A549 (cell line): ENCODE measurements at regions not wholly inside any gene's neighbourhood (a gene's known extent, or its start where the extent isn't known, plus 50 kb on each side); places are given as distances from the start of the nearest gene placed in this dataset.

Experiments used
- ATAC-seq, 2 experiments: fragments of 200-7000 bp in 1 of 2; fragments of >200 bp in 1 of 2; cut with Nextera tagmentation in 1 of 2; cut with Tn5 transposase in 1 of 2; 3 replicates each; pipeline versions ENCODE4 v1.8.0 to v1.9.1; 2018 to 2020; ENCODE audit warnings: mild to moderate bottlenecking in 1 of 2, moderate library complexity in 1 of 2
- CTCF ChIA-PET: fragments of 300-600 bp; sonication (Branson Sonifier 250); formaldehyde crosslinking; extraction: SDS; loops from one replicate; lab custom pipeline; 2021; ENCODE audit warnings: antibody characterized with exemption, inconsistent platforms; lab: Yijun Ruan, JAX
- POLR2A ChIA-PET: fragments of 350-600 bp; formaldehyde crosslinking; extraction: SDS; loops from one replicate; lab custom pipeline; 2021; ENCODE audit warnings: antibody characterized with exemption, inconsistent platforms; lab: Yijun Ruan, JAX
- DNase-seq, 2 experiments: peaks; one replicate each; pipeline versions ENCODE4 v3.0.0 to v3.0.0-alpha.2; 2011 to 2016; ENCODE audit warnings: low read depth in 1 of 2, low spot score in 1 of 2
- FAIRE-seq: peaks from 2 replicates; lab custom pipeline; 2011; peaks lifted over from hg19 to GRCh38; lab: Jason Lieb, UNC
- H3K27ac ChIP-seq, 2 experiments: fragments of >200 bp; sonication (Bioruptor Twin); formaldehyde crosslinking; 3 replicates each; pipeline ENCODE4 v1.5.1; 2016 to 2017
- H3K4me1 ChIP-seq: fragments of >200 bp; sonication (Bioruptor Twin); formaldehyde crosslinking; 3 replicates; pipeline ENCODE4 v1.6.1; 2016
- H3K4me2 ChIP-seq: fragments of >200 bp; sonication (Bioruptor Twin); formaldehyde crosslinking; 3 replicates; pipeline ENCODE4 v1.6.1; 2016
- H3K4me3 ChIP-seq: fragments of >200 bp; sonication (Bioruptor Twin); formaldehyde crosslinking; 3 replicates; pipeline ENCODE4 v1.5.1; 2016
- H3K9me3 ChIP-seq: fragments of >200 bp; sonication (Bioruptor Twin); formaldehyde crosslinking; 3 replicates; pipeline ENCODE4 v1.6.1; 2016
- BHLHE40 ChIP-seq: IDR thresholded peaks from 2 replicates; pipeline ENCODE4 v1.6.1; 2012; ENCODE audit warnings: low read depth, low read length, inconsistent platforms
- CBX2 ChIP-seq: fragments of 200-600 bp; sonication (generic); IDR thresholded peaks from 2 replicates; pipeline ENCODE4 v1.6.1; 2016; ENCODE audit warnings: low read depth, mild to moderate bottlenecking, borderline replicate concordance
- CHD4 ChIP-seq: fragments of 200-600 bp; sonication (generic); IDR thresholded peaks from 2 replicates; pipeline ENCODE4 v1.6.1; 2016; ENCODE audit warnings: antibody characterized with exemption, mild to moderate bottlenecking, borderline replicate concordance
- E2F6 ChIP-seq: IDR thresholded peaks from 2 replicates; pipeline ENCODE4 v1.6.1; 2012; ENCODE audit warnings: low read depth, borderline replicate concordance
- EHF ChIP-seq: fragments of 250-450 bp; sonication (Bioruptor Pico); IDR thresholded peaks from 2 replicates; pipeline ENCODE4 v1.5.0; 2020; ENCODE audit warnings: mild to moderate bottlenecking
- EHMT2 ChIP-seq: fragments of 200-600 bp; sonication (generic); IDR thresholded peaks from 2 replicates; pipeline ENCODE4 v1.6.1; 2016; ENCODE audit warnings: antibody characterized with exemption, low read depth, mild to moderate bottlenecking, moderate library complexity
- FOSB ChIP-seq: fragments of 250-450 bp; sonication (Bioruptor Pico); IDR thresholded peaks from 2 replicates; pipeline ENCODE4 v1.5.0; 2020; ENCODE audit warnings: mild to moderate bottlenecking, moderate library complexity
- FOXS1 ChIP-seq: fragments of 250-450 bp; sonication (Bioruptor Pico); IDR thresholded peaks from 2 replicates; pipeline ENCODE4 v1.5.0; 2020; ENCODE audit warnings: mild to moderate bottlenecking, moderate library complexity
- GATA3 ChIP-seq: IDR thresholded peaks from 2 replicates; pipeline ENCODE4 v1.6.1; 2012; ENCODE audit warnings: borderline replicate concordance
- HDAC2 ChIP-seq: fragments of 200-600 bp; sonication (generic); IDR thresholded peaks from 2 replicates; pipeline ENCODE4 v1.6.1; 2016
- HOXA7 ChIP-seq: fragments of 250-450 bp; sonication (Bioruptor Pico); IDR thresholded peaks from 2 replicates; pipeline ENCODE4 v1.5.0; 2020; ENCODE audit warnings: mild to moderate bottlenecking, moderate library complexity
- HOXB5 ChIP-seq: fragments of 250-450 bp; sonication (Bioruptor Pico); IDR thresholded peaks from 2 replicates; pipeline ENCODE4 v1.5.0; 2020; ENCODE audit warnings: mild to moderate bottlenecking, moderate library complexity
- JUN ChIP-seq, 2 experiments: fragments of >200 bp; sonication (Bioruptor Twin); formaldehyde crosslinking; IDR thresholded peaks; 2 replicates in 1 of 2; 3 replicates in 1 of 2; pipeline ENCODE4 v1.6.1; 2016 to 2017
- JUNB ChIP-seq: fragments of >200 bp; sonication (Bioruptor Twin); formaldehyde crosslinking; IDR thresholded peaks from 2 replicates; pipeline ENCODE4 v1.6.1; 2016
- MAZ ChIP-seq: fragments of 150-350 bp; IDR thresholded peaks from 2 replicates; pipeline ENCODE4 v1.6.1; 2014; ENCODE audit warnings: antibody characterized with exemption, low read depth, low read length, borderline replicate concordance
- NPAS2 ChIP-seq: fragments of 250-450 bp; sonication (Bioruptor Pico); IDR thresholded peaks from 2 replicates; pipeline ENCODE4 v1.8.0; 2022; ENCODE audit warnings: mild to moderate bottlenecking, moderate library complexity, borderline replicate concordance
- NR3C1 ChIP-seq: fragments of >200 bp; sonication (Bioruptor Twin); formaldehyde crosslinking; IDR thresholded peaks from 3 replicates; pipeline ENCODE4 v1.6.1; 2017
- POLR2AphosphoS2 ChIP-seq: conservative IDR thresholded peaks from 2 replicates; pipeline ENCODE4 v1.6.1; 2012; ENCODE audit warnings: low read length, improper control_type of control experiment, inconsistent platforms
- RCOR1 ChIP-seq: fragments of 150-350 bp; IDR thresholded peaks from 2 replicates; pipeline ENCODE4 v1.6.1; 2014; ENCODE audit warnings: antibody characterized with exemption, low read length, low read depth
- RFX5 ChIP-seq: fragments of 450-650 bp; IDR thresholded peaks from 2 replicates; pipeline ENCODE4 v1.7.1; 2014; ENCODE audit warnings: antibody characterized with exemption, mild to moderate bottlenecking, moderate library complexity
- SMC3 ChIP-seq: fragments of >200 bp; sonication (Bioruptor Twin); formaldehyde crosslinking; IDR thresholded peaks from 3 replicates; pipeline ENCODE4 v1.6.1; 2018; ENCODE audit warnings: inconsistent platforms
- TFCP2L1 ChIP-seq: fragments of 250-450 bp; sonication (Bioruptor Pico); IDR thresholded peaks from 2 replicates; pipeline ENCODE4 v1.5.0; 2021; ENCODE audit warnings: mild to moderate bottlenecking
- TP53 ChIP-seq: fragments of 250-450 bp; sonication (Bioruptor Pico); IDR thresholded peaks from 2 replicates; pipeline ENCODE4 v1.5.0; 2021; ENCODE audit warnings: mild to moderate bottlenecking, moderate library complexity
- ZC3H11A ChIP-seq: fragments of 450-650 bp; IDR thresholded peaks from 2 replicates; pipeline ENCODE4 v1.6.1; 2014; ENCODE audit warnings: antibody characterized with exemption, mild to moderate bottlenecking
- ZFP36 ChIP-seq: fragments of 450-650 bp; IDR thresholded peaks from 2 replicates; pipeline ENCODE4 v1.6.1; 2014; ENCODE audit warnings: borderline replicate concordance; ENCODE audit not compliant: partially characterized antibody
- ZNF302 ChIP-seq: fragments of 250-450 bp; sonication (Bioruptor Pico); IDR thresholded peaks from 2 replicates; pipeline ENCODE4 v1.9.0; 2021; ENCODE audit warnings: inconsistent platforms, mild to moderate bottlenecking, moderate library complexity
- WGBS: methylation state at CpG from one replicate; pipeline ENCODE4 v1.1.6; 2017; ENCODE audit errors: missing lambda C conversion rate; 5-methylcytosine and 5-hydroxymethylcytosine counted together
- TF ChIP-seq, protein P1 (sequence below): fragments of 200-600 bp; sonication (generic); IDR thresholded peaks from 2 replicates; pipeline ENCODE4 v1.6.1; 2016; ENCODE audit warnings: antibody characterized with exemption, mild to moderate bottlenecking, moderate library complexity
- TF ChIP-seq, protein P2 (sequence below): fragments of 250-450 bp; sonication (Bioruptor Pico); IDR thresholded peaks from 2 replicates; pipeline ENCODE4 v1.5.0; 2021; ENCODE audit warnings: mild to moderate bottlenecking, moderate library complexity, borderline replicate concordance
- TF ChIP-seq, protein P3 (sequence below): fragments of 250-450 bp; sonication (Bioruptor Pico); IDR thresholded peaks from 2 replicates; pipeline ENCODE4 v1.5.0; 2020; ENCODE audit warnings: low read depth, mild to moderate bottlenecking, moderate library complexity

- Histone ChIP-seq H3K4me2 (no peak overlapping the region), H3K4me3 (no peak overlapping the region), H3K27ac (no peak overlapping the region), H3K9me3 (no peaks in the 10 kb centered on the region), H3K4me1 (peaks cover 9% of the 10 kb centered on the region; the same call in 2 of the 3 replicates)
- ATAC-seq (no peak), DNase-seq (no peak), FAIRE-seq (peak; percentile 65)
- TF ChIP-seq HOXB5 (CRISPR knock-in tag) (no peak), FOXS1 (CRISPR knock-in tag) (no peak), RCOR1 (no peak), CHD4 (no peak), TP53 (no peak), NPAS2 (CRISPR knock-in tag) (no peak), SMC3 (no peak), EHF (CRISPR knock-in tag) (no peak), JUNB (no peak)
- WGBS: 94% methylated on average over 3 of the region's 3 CpGs
- ChIA-PET POLR2A (no interaction called here), CTCF (no interaction called here)
These were observed 200.2 kb downstream of the CLCN4 start for GRCh38 chrX:10356979-10357378.

DNA sequence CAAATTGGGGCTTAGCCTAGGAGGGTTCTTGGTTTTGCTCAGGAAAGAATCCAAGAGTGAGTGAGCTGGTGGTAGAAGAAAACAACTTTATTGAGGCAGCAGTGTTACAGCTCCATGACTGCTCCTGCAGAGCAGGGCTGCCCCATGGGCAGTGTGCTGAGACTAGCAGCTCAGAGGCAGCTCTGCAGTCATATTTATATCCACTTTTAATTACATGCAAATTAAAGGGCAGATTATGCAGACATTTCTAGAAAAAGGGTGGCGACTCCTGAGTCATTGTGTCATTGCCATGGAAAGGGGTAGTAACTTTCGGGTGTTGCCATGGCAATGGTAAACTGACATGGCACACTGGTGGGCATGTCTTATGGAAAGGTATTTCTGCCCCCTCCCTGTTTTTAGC is 202.2 kb downstream of the CLCN4 start:
- TF ChIP-seq POLR2AphosphoS2 (no peak), ZNF302 (no peak), FOSB (CRISPR knock-in tag) (no peak), ZFP36 (no peak), TFCP2L1 (CRISPR knock-in tag) (no peak), CBX2 (no peak), HDAC2 (no peak), NR3C1 (no peak), JUN (IDR thresholded peaks at IDR 0.05) (no peak), GATA3 (no peak), RFX5 (no peak), E2F6 (no peak), RCOR1 (no peak), HOXB5 (CRISPR knock-in tag) (no peak), SMC3 (no peak), BHLHE40 (no peak)
- TF ChIP-seq, protein P1, sequence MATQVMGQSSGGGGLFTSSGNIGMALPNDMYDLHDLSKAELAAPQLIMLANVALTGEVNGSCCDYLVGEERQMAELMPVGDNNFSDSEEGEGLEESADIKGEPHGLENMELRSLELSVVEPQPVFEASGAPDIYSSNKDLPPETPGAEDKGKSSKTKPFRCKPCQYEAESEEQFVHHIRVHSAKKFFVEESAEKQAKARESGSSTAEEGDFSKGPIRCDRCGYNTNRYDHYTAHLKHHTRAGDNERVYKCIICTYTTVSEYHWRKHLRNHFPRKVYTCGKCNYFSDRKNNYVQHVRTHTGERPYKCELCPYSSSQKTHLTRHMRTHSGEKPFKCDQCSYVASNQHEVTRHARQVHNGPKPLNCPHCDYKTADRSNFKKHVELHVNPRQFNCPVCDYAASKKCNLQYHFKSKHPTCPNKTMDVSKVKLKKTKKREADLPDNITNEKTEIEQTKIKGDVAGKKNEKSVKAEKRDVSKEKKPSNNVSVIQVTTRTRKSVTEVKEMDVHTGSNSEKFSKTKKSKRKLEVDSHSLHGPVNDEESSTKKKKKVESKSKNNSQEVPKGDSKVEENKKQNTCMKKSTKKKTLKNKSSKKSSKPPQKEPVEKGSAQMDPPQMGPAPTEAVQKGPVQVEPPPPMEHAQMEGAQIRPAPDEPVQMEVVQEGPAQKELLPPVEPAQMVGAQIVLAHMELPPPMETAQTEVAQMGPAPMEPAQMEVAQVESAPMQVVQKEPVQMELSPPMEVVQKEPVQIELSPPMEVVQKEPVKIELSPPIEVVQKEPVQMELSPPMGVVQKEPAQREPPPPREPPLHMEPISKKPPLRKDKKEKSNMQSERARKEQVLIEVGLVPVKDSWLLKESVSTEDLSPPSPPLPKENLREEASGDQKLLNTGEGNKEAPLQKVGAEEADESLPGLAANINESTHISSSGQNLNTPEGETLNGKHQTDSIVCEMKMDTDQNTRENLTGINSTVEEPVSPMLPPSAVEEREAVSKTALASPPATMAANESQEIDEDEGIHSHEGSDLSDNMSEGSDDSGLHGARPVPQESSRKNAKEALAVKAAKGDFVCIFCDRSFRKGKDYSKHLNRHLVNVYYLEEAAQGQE: no peak
- Histone ChIP-seq H3K4me3 (no peak overlapping the region), H3K9me3 (no peaks in the 10 kb centered on the region), H3K4me1 (no peaks in the 10 kb centered on the region), H3K4me2 (no peak overlapping the region), H3K27ac (no peak overlapping the region)
- ChIA-PET CTCF (interaction anchor here (0.5 to 0.7 kb wide), 2 partner anchors 8 to 31 kb away, joined by 3 read pairs; no protein-coding TSS in a partner anchor), POLR2A (no interaction called here)
- WGBS: 86% methylated on average over 2 of the region's 2 CpGs
- FAIRE-seq (no peak), ATAC-seq (no peak), DNase-seq (no peak)

DNA sequence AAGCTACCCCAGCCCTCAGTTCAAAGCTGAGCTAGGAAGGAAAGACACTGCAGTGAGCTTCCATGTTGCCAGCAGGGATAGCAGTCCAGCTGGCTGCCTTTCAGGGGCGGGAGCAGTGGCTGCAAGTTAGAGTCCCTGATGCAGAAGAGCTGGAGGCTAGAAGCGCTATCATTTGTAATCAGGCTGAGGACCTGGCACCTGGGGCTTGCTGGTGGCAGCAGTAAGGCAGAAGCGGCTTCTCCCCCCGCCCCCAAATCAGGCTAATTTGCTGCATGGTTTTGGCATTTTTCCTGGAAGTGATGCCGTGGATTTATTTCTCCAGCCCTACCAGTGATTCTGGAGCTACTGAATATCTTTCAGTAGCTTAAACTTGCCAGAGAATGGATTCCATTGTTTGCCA is 203.3 kb downstream of the CLCN4 start:
- 68% methylated on average over 4 of the region's 5 CpGs for WGBS
- H3K27ac ChIP-seq: no peak overlapping the region
- no peak for FAIRE-seq
- TF ChIP-seq EHF (CRISPR knock-in tag): no peak
- no peak for TF ChIP-seq EHMT2
- no peak for TF ChIP-seq ZC3H11A
- TF ChIP-seq E2F6: no peak
- TF ChIP-seq RFX5: no peak
- no peak for TF ChIP-seq SMC3
- TF ChIP-seq, protein P2, sequence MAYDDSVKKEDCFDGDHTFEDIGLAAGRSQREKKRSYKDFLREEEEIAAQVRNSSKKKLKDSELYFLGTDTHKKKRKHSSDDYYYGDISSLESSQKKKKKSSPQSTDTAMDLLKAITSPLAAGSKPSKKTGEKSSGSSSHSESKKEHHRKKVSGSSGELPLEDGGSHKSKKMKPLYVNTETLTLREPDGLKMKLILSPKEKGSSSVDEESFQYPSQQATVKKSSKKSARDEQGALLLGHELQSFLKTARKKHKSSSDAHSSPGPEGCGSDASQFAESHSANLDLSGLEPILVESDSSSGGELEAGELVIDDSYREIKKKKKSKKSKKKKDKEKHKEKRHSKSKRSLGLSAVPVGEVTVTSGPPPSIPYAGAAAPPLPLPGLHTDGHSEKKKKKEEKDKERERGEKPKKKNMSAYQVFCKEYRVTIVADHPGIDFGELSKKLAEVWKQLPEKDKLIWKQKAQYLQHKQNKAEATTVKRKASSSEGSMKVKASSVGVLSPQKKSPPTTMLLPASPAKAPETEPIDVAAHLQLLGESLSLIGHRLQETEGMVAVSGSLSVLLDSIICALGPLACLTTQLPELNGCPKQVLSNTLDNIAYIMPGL: no peak
- TF ChIP-seq CBX2: no peak
- no peak for TF ChIP-seq HOXA7 (CRISPR knock-in tag)
- TF ChIP-seq TP53: no peak
- no peak for TF ChIP-seq MAZ
- no peak for TF ChIP-seq BHLHE40
- TF ChIP-seq, protein P3, sequence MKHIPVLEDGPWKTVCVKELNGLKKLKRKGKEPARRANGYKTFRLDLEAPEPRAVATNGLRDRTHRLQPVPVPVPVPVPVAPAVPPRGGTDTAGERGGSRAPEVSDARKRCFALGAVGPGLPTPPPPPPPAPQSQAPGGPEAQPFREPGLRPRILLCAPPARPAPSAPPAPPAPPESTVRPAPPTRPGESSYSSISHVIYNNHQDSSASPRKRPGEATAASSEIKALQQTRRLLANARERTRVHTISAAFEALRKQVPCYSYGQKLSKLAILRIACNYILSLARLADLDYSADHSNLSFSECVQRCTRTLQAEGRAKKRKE (CRISPR knock-in tag): no peak

More for the DNA sequence above, 203.3 kb downstream of the CLCN4 start:
- CTCF ChIA-PET: no interaction called here
- Histone ChIP-seq H3K4me1 (no peaks in the 10 kb centered on the region), H3K4me2 (no peak overlapping the region), H3K4me3 (no peak overlapping the region), H3K9me3 (no peaks in the 10 kb centered on the region)
- ATAC-seq: no peak
- POLR2A ChIA-PET: no interaction called here
- DNase-seq: no peak
